Parathyroid adenoma (tissue), 2 donors: ENCODE measurements at regions not wholly inside any gene's neighbourhood (a gene's known extent, or its start where the extent isn't known, plus 50 kb on each side); places are given as distances from the start of the nearest gene placed in this dataset.
A peak's percentile ranks its signal among the peaks of the same experiment; 100 is the strongest.

Experiments used
- H2AFZ ChIP-seq: fragments of 300-600 bp; sonication (generic); one replicate; pipeline ENCODE4 v1.7.0; 2017; ENCODE audit warnings: antibody characterized with exemption, mild to moderate bottlenecking
- H3K27ac ChIP-seq: fragments of 300-600 bp; sonication (generic); one replicate; pipeline ENCODE4 v1.7.0; 2017
- H3K27me3 ChIP-seq: fragments of 300-600 bp; sonication (generic); one replicate; pipeline ENCODE4 v1.7.0; 2017; ENCODE audit warnings: low read length; ENCODE audit not compliant: control insufficient read depth, insufficient read depth
- H3K36me3 ChIP-seq: fragments of 300-600 bp; sonication (generic); one replicate; pipeline ENCODE4 v1.7.0; 2017; ENCODE audit warnings: low read length; ENCODE audit not compliant: control insufficient read depth, insufficient read depth
- H3K4me1 ChIP-seq: fragments of 300-600 bp; sonication (generic); one replicate; pipeline ENCODE4 v1.7.0; 2017; ENCODE audit warnings: control low read depth
- H3K4me2 ChIP-seq: fragments of 300-600 bp; sonication (generic); one replicate; pipeline ENCODE4 v1.7.0; 2017; ENCODE audit warnings: low read length
- H3K4me3 ChIP-seq: fragments of 300-600 bp; sonication (generic); one replicate; pipeline ENCODE4 v1.7.0; 2017; ENCODE audit warnings: low read depth, low read length
- H3K79me2 ChIP-seq: fragments of 300-600 bp; sonication (generic); one replicate; pipeline ENCODE4 v1.7.0; 2017; ENCODE audit warnings: control low read depth
- H3K9ac ChIP-seq: fragments of 300-600 bp; sonication (generic); one replicate; pipeline ENCODE4 v1.7.0; 2017; ENCODE audit warnings: mild to moderate bottlenecking
- H3K9me3 ChIP-seq: fragments of 300-600 bp; sonication (generic); one replicate; pipeline ENCODE4 v1.7.0; 2017; ENCODE audit warnings: low read length; ENCODE audit not compliant: control insufficient read depth
- CTCF ChIP-seq: fragments of 300-600 bp; sonication (generic); IDR thresholded peaks from one replicate; pipeline ENCODE4 v1.7.0; 2017; ENCODE audit warnings: antibody characterized with exemption, mild to moderate bottlenecking
- donor health status: primary hyperparathyroidism.

- Histone ChIP-seq H3K79me2 (no peaks in the 10 kb centered on the region), H3K4me2 (no peak overlapping the region), H2AFZ (no peak overlapping the region)
Observed at GRCh38 chr5:68099327-68099726, 116.2 kb upstream of the PIK3R1 start.

DNA sequence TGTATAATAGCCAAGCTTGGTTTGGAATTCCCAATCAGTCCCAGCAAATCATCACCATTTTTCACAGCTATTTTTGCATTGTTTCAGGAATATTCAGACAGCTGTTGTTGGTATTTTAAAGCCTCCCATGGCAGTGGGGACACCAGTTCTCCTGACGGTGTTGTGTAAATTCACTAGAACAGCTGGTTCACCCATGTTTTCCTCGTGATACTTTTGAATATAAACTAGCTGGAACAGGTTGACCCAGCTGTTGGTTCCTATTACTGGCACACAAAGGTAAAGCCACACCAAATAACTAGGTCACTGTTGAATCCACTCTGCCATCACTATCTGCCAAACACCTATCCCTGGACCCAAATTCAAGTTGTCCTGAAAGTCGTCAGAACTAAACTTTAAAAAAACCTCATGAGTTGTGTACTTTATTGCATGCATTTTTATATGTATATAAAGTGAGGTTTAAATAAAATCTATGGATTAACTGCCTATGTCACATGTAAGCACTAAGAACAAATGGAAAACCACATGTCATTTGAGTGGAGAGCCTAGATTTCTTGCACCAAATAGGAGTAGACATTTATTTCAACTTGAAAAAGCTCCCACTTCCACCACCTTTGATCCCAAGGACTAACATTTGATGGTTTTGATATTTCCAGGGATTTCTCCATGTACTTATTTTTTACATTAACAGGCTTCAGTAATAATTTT, 121.9 kb upstream of the PIK3R1 start:
- H3K4me1 ChIP-seq = no peaks in the 10 kb centered on the region
- H2AFZ ChIP-seq = no peak overlapping the region
- no peaks in the 10 kb centered on the region for H3K36me3 ChIP-seq
- H3K9ac ChIP-seq = no peak overlapping the region
- no peak overlapping the region for H3K27ac ChIP-seq
- TF ChIP-seq CTCF = no peak
- H3K4me3 ChIP-seq = no peak overlapping the region
- H3K27me3 ChIP-seq = no peaks in the 10 kb centered on the region
- no peaks in the 10 kb centered on the region for H3K79me2 ChIP-seq
- no peaks in the 10 kb centered on the region for H3K9me3 ChIP-seq
- H3K4me2 ChIP-seq = no peak overlapping the region

More at GRCh38 chr5:68099327-68099726, 116.2 kb upstream of the PIK3R1 start:
- H3K4me1 ChIP-seq = no peaks in the 10 kb centered on the region
- H3K27me3 ChIP-seq = no peaks in the 10 kb centered on the region
- no peak overlapping the region for H3K4me3 ChIP-seq
- no peak overlapping the region for H3K9ac ChIP-seq
- no peaks in the 10 kb centered on the region for H3K9me3 ChIP-seq
- no peak for TF ChIP-seq CTCF
- H3K36me3 ChIP-seq = no peaks in the 10 kb centered on the region
- H3K27ac ChIP-seq = no peak overlapping the region

GRCh38 chr5:68088302-68088701, 127.3 kb upstream of the PIK3R1 start:
- H3K4me2 ChIP-seq = no peak overlapping the region
- peaks cover 3% of the 10 kb centered on the region for H3K4me1 ChIP-seq
- no peaks in the 10 kb centered on the region for H3K27me3 ChIP-seq
- no peak overlapping the region for H3K9ac ChIP-seq
- no peaks in the 10 kb centered on the region for H3K9me3 ChIP-seq
- no peaks in the 10 kb centered on the region for H3K36me3 ChIP-seq
- no peaks in the 10 kb centered on the region for H3K79me2 ChIP-seq
- H3K27ac ChIP-seq = no peak overlapping the region
- TF ChIP-seq CTCF = no peak
- H2AFZ ChIP-seq = peak overlapping the region; percentile 23
- no peak overlapping the region for H3K4me3 ChIP-seq

DNA sequence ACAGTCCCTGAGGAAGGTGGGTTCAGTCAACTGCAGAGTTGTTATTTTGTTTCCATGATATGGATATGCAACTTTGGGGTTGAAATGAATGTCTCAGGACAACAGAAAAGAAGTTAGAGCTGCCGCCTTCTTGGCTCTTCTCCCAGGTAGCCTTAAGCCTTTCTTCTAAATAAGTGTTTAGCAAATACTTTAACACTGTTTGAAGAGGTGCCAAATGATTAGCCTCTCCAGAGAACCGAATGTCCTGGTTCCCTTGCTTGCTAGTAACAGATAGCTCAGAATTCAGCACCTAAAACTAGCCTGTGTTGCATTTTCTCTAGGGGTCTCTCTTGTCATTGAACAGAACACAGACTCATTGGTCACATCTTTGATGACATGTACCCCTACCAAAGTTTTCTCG, 127.7 kb upstream of the PIK3R1 start:
- Histone ChIP-seq H3K9ac (no peak overlapping the region), H3K79me2 (no peaks in the 10 kb centered on the region), H2AFZ (peak overlapping the region; percentile 23), H3K27ac (no peak overlapping the region), H3K4me1 (peaks cover 3% of the 10 kb centered on the region), H3K9me3 (no peaks in the 10 kb centered on the region), H3K4me3 (no peak overlapping the region), H3K36me3 (no peaks in the 10 kb centered on the region), H3K27me3 (no peaks in the 10 kb centered on the region), H3K4me2 (no peak overlapping the region)
- no peak for TF ChIP-seq CTCF

GRCh38 chr5:68086857-68087256, 128.7 kb upstream of the PIK3R1 start:
- no peaks in the 10 kb centered on the region for H3K79me2 ChIP-seq
- no peaks in the 10 kb centered on the region for H3K36me3 ChIP-seq
- no peak overlapping the region for H3K4me2 ChIP-seq
- H3K9me3 ChIP-seq = no peaks in the 10 kb centered on the region
- no peak overlapping the region for H3K27ac ChIP-seq
- no peak overlapping the region for H3K4me3 ChIP-seq
- H3K27me3 ChIP-seq = no peaks in the 10 kb centered on the region
- no peak overlapping the region for H2AFZ ChIP-seq
- no peak for TF ChIP-seq CTCF
- H3K4me1 ChIP-seq = peaks cover 3% of the 10 kb centered on the region
- no peak overlapping the region for H3K9ac ChIP-seq
